Gastroesophageal sphincter (tissue), 3 donors: ENCODE measurements at regions not wholly inside any gene's neighbourhood (a gene's known extent, or its start where the extent isn't known, plus 50 kb on each side); places are given as distances from the start of the nearest gene placed in this dataset.

ENCODE experiments used
- POLR2AphosphoS5 ChIP-seq: sonication (generic); formaldehyde crosslinking; IDR thresholded peaks from one replicate; pipeline ENCODE4 v1.6.1; 2017; ENCODE audit warnings: antibody characterized with exemption
- TF ChIP-seq, protein P1 (sequence below), 4 experiments: fragments of 200-600 bp in 2 of 4; fragments of 450-650 bp in 2 of 4; sonication (generic) in 1 of 4; IDR thresholded peaks; one replicate each; pipeline ENCODE4 v1.5.1; 2017 to 2019; ENCODE audit warnings: antibody characterized with exemption in 4 of 4, mild to moderate bottlenecking in 2 of 4, moderate library complexity in 2 of 4

- TF ChIP-seq, protein P1, sequence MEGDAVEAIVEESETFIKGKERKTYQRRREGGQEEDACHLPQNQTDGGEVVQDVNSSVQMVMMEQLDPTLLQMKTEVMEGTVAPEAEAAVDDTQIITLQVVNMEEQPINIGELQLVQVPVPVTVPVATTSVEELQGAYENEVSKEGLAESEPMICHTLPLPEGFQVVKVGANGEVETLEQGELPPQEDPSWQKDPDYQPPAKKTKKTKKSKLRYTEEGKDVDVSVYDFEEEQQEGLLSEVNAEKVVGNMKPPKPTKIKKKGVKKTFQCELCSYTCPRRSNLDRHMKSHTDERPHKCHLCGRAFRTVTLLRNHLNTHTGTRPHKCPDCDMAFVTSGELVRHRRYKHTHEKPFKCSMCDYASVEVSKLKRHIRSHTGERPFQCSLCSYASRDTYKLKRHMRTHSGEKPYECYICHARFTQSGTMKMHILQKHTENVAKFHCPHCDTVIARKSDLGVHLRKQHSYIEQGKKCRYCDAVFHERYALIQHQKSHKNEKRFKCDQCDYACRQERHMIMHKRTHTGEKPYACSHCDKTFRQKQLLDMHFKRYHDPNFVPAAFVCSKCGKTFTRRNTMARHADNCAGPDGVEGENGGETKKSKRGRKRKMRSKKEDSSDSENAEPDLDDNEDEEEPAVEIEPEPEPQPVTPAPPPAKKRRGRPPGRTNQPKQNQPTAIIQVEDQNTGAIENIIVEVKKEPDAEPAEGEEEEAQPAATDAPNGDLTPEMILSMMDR (IDR thresholded peaks at IDR 0.05): no peak
- TF ChIP-seq POLR2AphosphoS5: no peak
These were observed 220.3 kb upstream of the SKOR2 start for GRCh38 chr18:47471784-47472183.
